NCI-H146 (cell line): ENCODE measurements at regions not wholly inside any gene's neighbourhood (a gene's known extent, or its start where the extent isn't known, plus 50 kb on each side); places are given as distances from the start of the nearest gene placed in this dataset.
"Not testable (repeated sequence)": the region's sequence is repeated elsewhere in the genome, so short reads cannot be mapped to it uniquely, and the experiment has no call there.

Experiments used
- DNase-seq: peaks from one replicate; lab custom pipeline; 2025; lab: John Stamatoyannopoulos, UW

DNA sequence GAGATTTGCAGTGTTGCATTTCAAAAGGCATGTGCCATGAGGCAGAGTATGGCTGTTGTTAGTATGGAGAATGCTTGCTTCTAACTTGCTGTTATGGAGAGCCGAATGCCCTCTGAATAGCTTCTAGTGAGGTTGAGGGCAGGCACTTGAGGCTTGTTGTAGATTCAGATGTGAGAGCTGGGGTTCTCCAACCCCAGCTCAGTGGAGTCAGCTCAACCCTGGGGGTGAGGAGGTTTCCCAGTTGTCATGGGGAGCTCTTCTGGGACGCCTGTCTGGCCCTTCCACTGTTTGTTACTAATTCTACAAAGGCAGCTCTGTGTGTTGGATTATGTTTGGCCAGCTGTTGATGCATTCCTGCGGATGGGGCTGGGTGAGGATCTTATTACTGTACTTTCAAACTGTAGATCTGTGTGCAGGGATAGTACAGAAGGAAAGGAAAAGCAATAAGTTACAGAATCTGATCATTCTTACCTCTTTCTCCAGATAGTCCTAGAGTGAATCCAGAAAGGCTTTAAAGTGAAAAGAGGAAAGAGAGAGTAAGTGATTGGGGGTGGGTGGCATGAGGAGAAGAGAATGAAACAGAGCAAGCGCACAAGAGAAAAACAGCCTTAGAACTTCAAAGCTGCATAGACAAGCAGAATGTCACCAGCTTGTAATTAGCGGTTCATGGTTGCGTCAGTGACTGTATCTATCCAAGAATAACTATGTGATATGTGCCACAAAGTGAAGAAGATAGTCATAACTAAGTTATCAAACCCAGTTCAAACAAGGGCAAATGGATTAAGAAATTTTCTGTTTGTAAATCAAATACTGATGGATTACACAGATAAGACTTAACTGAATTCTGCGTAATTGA lies 148.7 kb downstream of the PRL start:
- peak; percentile 87 for DNase-seq

DNA sequence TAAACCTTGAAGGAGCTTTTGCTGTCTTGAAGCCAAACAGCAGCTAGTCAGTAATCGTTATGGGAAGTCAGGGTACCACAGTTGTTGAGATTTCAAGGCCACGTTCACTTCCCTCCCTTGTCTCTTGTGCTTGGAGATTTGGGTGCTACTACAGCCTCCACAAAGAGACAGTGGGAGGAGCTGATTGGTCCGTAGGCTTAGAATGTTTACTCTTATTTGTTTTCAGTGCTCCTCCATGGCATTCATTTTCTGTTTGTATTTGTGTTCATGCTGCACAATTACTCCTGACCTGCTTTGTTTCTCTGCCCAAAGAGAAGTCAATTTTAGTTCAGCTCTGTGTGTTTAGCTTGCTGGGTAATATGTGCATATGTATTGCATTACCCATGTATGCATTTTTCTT lies 147.7 kb downstream of the PRL start:
- peak; percentile 37 for DNase-seq

DNA sequence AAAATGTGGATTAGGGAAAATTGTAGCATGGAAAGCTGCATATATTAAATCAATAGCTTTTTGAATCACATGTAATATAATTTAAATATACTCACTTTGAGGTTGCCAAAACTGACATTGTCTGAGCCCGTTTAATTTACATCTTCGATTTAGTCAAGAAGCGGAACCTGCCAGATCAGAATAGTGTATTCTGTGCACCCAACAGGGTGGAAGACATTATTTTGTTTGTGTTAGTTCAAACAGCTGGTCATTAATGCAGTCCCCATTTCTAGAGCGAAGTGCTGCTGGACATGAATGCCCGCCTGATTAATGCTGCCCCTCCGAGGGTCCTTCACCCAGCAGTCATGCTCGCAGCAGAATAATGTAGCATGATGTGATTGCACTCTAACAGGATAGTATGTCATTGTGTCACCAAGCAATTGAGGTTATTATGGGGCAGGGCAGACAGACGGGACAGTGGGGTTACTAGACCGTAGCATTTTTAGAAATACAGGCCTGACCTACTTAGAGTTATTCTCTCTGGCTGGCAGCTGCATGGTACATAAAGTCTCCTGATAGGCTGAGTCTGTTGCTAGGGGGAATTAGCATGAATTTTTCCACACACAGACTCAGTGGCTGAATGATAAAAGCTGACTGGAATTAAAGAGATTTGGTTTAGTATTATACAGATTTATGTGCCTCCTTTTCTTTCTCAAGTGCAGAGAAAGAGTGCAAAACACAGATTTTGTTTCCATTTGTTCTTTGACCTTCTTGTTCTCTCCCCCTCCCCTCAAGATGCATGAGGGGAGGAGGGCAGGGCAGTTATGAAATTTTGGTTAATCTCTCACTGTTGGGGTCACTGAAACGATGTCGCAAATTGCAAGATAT lies 147.1 kb downstream of the PRL start:
- DNase-seq = peak; percentile 63

DNA sequence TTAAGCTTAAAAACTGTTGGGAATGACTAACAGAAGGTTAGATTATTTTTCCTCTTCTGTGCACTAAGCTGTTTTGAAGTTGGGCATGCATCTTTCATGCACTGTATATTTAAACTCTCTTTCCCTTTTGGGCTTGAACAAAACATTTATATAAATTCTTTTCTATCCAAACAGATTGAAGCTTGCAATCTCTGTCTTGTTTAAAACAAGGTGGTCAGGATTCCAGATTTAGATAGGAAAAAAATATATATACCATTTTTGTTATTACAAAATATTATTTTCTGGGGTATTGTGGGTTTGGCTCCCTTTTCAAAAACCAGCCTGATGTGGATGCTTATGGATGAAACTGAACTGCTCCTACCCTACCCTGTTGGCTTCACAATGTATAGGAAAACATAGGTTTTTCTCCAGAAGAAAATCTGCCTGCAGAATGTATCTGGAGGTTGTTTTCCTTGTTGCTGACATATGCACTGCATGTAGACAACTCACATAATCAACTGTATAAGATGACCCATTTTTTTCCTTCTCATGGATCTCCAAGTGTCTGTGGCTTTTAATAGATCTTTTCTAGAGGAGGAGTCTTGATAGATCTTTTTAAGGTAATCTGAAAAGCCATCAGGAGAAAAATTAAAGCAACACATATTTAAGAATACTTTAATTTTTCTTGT lies 146.3 kb downstream of the PRL start:
- no peak for DNase-seq

DNA sequence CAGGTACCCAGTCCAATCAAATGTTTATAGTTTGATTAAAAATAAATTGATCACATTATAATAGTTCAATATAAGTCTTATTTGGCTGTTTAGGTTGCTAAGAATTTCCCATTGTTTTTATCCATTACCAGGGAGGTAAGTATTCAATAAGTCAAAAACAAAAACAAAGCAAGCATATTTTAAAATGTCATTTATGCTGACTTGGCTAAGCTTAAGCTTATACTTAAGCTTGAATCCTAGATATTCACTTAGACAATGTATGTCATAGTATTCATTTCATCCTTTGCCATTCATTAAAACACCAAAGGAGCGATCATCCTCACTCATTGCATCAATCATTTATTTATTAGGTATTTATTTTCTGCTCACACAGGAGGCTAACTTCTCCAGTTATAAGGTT lies 144.9 kb downstream of the PRL start:
- DNase-seq = no peak

DNA sequence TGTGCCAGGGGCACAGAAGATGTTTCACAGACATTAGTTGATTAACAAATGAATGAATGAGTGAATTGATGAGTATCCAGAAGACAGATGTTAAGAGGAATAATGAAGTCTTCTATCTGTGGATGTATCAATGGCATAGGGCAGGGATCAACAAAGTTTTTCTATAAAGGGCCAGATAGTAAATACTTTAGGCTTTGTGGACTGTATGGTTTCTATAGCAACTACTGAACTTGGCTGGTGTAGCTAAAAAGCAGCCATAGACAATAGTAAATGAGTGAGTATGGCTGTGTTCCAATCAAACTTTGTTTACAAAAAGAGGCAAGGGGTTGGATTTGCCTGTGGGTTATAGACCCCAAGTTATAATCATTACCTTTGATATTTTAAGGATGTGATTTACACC lies 144.0 kb downstream of the PRL start:
- DNase-seq = no peak

DNA sequence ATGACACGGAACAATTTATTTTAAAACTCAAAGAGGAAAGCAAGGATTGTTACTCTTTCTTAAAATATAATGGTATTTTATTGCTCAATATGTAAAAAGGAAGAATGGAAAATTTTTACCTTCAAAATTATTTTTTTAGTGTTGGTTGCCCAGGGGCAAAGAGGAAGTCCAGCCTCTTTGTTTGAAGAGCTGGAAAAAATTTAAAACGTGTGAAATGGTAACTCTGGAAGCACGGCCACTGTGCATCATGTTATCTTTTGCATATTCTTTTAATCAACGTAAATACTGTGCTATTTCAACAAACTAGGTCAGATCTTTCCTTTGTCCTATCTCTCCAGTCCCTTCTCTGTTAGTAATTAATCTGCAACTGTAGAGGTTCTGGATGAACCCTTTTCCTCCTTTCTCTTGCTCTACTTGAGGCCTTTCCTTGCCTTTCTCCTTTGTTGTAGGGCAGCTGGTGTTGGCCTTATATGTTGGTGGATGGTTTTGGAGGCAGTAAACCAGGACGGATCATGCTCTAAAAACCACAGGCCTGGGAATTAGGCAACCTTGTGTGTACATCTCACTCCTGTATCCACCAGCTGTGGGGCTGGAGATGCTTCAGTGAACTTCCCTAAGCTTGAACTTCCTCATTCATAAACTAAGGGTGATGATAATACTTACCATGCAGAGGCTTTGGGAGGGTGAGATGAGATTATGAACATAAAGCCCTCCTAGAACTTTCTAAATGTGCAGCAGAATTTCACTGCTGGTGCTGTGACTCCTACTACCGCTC lies 143.3 kb downstream of the PRL start:
- DNase-seq = no peak

DNA sequence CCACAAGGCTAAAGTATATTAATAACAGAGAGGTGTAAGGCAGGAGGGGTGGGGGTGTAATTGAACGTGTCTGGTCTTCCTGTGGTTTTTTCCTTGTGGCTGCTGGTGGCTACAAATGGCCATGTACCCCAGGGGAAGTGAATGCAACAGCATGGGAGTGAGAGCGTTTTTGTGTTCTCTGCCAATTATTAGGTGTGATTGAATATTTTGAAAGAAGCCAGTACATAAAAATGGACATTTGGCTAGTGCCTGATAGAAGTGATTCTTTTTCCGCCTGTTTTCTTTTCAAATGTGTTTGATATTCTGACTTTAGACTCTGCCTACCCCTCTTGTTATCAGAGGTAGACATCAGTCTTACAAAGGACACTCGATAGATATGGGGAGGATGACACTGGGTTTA lies 141.3 kb downstream of the PRL start:
- DNase-seq = no peak

DNA sequence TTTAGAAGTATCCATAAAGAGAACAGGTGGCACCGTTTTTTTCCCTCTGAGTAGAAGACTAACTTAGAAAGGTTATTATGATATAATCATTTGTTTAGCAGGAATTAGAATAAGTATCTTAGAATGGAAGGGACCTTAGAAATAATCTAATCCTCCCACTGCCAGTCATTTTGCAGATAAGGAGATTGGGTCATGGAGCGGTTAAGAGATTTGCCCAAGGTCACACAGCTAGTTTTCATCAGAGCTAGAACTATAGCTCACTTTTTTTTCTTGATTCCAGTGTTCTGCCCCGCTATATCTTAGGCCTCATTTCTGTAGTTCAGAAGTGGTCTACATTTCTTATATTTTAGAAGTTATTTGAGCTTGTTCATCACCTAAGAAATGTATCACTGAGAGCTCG lies 139.6 kb downstream of the PRL start:
- DNase-seq = no peak

DNA sequence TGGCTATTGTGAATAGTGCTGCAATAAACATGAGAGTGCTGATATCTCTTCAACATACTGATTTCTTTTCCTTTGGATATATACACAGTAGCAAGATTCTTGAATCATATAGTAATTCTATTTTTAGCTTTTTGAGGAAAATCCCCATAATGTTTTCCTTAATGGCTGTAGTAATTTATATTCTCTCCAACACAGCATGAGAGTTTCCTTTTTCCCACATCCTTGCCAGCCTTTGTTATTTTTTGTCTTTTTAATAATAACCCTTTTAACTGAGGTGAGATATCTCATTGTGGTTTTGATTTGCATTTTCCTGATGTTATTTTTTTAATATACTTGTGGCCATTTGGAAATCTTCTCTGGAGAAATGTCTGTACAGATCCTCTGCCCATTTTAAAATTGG lies 132.6 kb downstream of the PRL start:
- no peak for DNase-seq

DNA sequence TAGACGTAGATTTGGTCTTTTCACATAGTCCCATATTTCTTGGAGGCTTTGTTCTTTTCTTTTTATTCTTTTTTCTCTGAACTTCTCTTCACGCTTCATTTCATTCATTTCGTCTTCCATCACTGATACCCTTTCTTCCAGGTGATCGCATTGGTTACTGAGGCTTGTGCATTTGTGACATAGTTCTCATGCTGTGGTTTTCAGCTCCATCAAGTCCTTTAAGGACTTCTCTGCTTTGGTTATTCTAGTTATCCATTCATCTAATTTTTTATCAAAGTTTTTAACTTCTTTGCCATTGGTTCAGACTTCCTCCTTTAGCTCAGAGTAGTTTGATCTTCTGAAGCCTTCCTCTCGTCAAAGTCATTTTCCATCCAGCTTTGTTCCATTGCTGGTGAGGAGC lies 125.8 kb downstream of the PRL start:
- not testable (repeated sequence) for DNase-seq

DNA sequence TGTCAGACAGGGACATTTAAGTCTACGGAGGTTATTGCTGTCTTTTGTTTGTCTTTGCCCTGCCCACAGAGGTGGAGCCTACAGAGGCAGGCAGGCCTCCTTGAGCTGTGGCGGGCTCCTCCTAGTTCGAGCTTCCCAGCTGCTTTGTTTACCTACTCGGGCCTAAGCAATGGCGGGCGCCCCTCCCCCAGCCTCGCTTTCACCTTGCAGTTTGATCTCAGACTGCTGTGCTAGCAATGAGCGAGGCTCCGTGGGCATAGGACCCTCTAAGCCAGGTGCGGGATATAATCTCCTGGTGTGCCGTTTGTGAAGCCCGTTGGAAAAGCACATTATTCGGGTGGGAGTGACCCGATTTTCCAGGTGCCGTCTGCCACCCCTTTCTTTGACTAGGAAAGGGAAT lies 125.0 kb downstream of the PRL start:
- DNase-seq = not testable (repeated sequence)

DNA sequence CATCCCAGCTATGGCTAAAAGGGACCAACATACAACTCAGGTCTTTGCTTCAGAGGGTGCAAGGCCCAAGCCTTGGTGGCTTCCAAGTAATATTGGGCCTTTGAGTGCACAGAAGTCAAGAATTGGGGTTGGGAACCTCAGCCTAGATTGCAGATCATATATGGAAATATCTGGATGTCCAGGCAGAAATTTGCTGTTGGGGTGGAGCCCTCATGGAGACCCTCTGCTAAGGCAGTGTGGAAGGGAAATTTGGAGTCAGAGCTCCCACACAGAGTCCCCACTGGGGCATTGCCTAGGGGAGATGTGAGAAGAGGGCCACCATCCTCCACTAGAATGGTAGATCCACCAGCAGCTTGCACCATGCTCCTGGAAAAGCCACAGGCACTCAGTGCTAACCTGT lies 123.5 kb downstream of the PRL start:
- DNase-seq = no peak

DNA sequence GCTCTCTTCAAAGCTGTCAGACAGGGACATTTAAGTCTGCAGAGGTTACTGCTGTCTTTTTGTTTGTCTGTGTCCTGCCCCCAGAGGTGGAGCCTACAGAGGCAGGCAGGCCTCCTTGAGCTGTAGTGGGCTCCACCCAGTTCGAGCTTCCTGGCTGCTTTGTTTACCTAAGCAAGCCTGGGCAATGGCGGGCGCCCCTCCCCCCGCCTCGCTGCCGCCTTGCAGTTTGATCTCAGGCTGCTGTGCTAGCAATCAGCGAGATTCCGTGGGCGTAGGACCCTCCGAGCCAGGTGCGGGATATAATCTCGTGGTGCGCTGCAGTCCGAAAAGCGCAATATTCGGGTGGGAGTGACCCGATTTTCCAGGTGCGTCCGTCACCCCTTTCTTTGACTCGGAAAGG lies 116.6 kb downstream of the PRL start:
- not testable (repeated sequence) for DNase-seq

DNA sequence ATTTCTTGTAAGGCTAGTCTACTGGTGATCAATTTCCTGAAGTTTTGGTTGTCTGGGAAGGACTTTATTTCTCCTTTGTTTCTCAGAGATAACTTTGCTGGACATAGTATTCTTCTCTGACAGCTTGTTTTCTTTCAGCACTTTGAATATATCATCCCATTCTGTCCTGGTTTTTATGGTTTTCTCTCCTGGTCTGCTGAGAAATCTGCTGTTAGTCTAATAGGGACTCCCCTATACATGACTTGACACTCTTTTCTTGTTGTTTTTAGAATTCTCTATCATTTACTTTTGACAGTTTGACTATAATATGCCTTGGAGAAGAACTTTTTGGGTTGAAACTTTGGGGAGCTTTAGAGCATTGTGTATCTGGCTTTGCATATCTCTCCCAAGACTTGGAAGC lies 112.5 kb downstream of the PRL start:
- no peak for DNase-seq

DNA sequence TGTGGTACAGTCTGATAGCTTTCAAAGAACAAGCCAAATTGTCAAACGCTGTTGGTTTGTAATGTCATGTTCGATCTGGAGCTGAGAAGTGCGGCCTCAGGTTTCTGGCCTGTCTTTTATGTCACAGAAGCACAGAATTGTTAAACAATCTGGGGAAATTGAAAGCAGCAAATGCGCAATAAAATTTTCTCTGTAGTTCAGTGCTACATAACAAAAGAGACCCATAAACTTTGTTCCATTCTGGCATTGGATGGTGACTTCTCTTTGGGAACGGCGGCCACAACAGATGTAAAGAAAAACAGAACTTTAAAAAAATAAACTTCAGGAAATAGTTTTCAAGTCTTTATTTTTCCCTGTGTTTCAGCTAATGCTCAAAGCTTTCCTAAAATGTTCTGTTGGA lies 106.9 kb downstream of the PRL start:
- no peak for DNase-seq

DNA sequence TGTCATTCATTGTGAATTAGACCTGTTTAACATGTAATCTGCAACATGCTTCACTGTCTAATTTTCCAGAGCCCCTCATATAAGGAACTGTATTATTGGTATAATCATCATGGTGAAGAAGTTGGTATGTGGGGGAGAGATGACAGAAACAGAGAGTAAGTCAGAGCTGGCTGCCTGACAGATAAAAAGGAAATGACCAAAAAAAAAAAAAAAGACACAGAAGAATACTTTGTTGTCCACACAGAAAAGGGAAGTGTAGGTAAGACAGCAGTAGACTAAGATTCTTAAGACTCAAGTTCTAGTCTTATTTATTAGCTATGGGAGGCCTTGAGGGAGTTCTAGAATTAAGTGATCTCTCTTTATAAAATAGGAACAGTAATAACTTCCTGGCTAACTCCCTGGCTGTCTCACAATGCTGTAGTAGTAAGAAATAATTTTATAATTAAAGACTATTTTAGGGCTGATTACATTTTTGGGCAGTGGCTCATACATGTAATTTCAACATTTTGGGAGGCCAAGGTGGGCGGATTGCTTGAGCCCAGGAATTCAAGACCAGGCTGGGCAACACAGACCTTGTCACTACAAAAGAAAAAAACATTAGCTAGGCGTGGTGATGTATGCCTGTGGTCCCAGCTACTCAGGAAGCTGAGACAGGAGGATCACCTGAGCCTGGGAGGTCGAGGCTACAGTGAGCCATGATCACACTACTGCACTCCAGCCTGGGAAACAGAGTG lies 102.5 kb downstream of the PRL start:
- no peak for DNase-seq

DNA sequence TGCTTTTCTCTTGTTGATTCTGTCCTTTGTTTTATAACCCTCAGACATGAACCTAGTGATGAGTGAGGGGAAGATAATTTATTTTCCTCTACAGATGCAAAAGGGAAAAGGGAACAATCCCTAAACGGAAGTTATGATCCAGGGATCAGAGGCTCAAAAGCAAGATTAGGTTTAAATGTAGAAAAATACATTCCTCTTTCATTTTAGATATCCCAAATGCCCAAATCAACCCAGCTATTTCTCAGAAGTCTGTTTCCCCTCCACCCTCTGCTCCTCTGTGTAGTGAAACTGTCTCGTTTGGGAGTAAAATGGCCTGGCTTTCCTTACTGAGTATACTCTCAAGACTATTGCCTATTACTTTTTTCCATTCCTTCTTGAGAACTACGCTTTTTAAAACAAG lies 97.1 kb downstream of the PRL start:
- no peak for DNase-seq

DNA sequence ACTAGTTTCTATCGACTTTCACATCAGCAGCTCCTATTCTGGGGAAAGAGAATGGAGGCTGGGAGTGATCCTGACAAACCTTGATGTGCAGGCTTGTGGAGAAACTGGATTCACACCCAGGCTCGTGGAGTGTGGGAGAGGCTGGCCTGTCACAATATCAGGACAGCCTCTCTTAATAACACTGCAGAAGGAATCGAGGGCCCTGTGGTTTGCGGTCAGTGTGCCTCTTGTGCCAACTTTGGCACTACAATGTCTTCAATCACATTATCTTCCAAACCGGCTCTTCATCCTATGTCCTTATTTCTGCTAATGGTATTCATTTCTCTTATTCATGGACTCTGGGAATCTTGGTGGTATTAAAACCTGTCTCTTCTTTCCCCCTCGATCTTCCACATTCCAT lies 92.7 kb downstream of the PRL start:
- no peak for DNase-seq

DNA sequence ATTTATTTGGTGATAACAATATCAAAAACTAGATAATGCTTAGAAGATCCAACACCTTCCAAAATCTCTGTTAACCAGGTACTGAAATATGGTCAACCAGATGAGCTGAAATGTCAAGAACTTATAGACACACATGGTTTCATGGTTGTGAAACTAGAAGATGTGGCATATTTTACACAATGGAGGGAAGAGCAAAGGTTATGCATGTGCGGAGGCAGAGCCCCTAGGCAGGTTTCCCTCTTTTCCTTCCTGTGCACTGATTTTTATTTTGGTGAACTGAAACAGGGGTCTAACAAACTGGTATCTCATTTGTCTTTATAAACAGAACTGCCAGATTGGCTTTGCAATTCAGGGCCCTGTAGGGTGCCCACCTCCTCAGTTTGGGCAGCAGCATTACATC lies 91.6 kb downstream of the PRL start:
- no peak for DNase-seq

DNA sequence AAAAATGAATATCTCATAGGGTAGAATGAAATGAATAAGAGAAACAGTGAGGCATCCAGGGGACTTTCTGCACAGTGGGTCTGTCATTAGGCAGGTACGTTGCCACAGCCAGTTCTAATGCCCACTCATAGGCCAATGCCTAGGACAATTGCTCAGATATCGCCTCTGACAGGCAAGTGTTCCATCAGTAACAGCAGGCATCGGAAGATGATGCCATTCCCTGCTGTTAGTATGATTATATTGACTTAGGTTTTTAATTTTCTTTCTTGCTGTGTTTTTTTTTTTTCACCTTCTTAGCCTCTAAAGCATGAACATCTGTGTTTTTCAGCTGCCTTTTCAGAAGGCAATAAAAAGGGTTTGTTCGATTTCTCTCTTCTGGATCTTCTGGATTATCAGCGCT lies 90.7 kb downstream of the PRL start:
- peak; percentile 88 for DNase-seq
